ENCODE measurements at regions not wholly inside any gene's neighbourhood (a gene's known extent, or its start where the extent isn't known, plus 50 kb on each side); places are given as distances from the start of the nearest gene placed in this dataset.

- no peak for DNase-seq (ENCODE audit: low spot score)
These were observed 324.1 kb upstream of the EMCN start for GRCh38 chr4:100841911-100842310.

- no peak for DNase-seq (ENCODE audit: low spot score)
These were observed 321.9 kb upstream of the EMCN start for GRCh38 chr4:100839712-100840111.

GRCh38 chr4:100838286-100838685 is 320.5 kb upstream of the EMCN start:
- no peak for DNase-seq (ENCODE audit: low spot score)

GRCh38 chr4:100836929-100837328 is 319.1 kb upstream of the EMCN start:
- peak; percentile 29 for DNase-seq (ENCODE audit: low spot score)

GRCh38 chr4:100834616-100835015 is 316.8 kb upstream of the EMCN start:
- DNase-seq (ENCODE audit: low spot score): no peak

- no peak for DNase-seq (ENCODE audit: low spot score)
These were observed 316.1 kb upstream of the EMCN start for GRCh38 chr4:100833906-100834305.

- DNase-seq (ENCODE audit: low spot score): no peak
These were observed 311.3 kb upstream of the EMCN start for GRCh38 chr4:100828986-100829685.

- no peak for DNase-seq (ENCODE audit: low spot score)
These were observed 310.5 kb upstream of the EMCN start for GRCh38 chr4:100828364-100828763.

GRCh38 chr4:100827756-100828155 is 309.9 kb upstream of the EMCN start:
- DNase-seq (ENCODE audit: low spot score): no peak

- no peak for DNase-seq (ENCODE audit: low spot score)
These were observed 309.2 kb upstream of the EMCN start for GRCh38 chr4:100826808-100827548.

- no peak for DNase-seq (ENCODE audit: low spot score)
These were observed 308.2 kb upstream of the EMCN start for GRCh38 chr4:100826067-100826466.

- DNase-seq (ENCODE audit: low spot score): no peak
These were observed 306.1 kb upstream of the EMCN start for GRCh38 chr4:100823993-100824323.

GRCh38 chr4:100823066-100823992 is 305.5 kb upstream of the EMCN start:
- DNase-seq (ENCODE audit: low spot score): no peak

- DNase-seq (ENCODE audit: low spot score): no peak
These were observed 302.4 kb upstream of the EMCN start for GRCh38 chr4:100820249-100820648.

GRCh38 chr4:100819505-100819904 is 301.7 kb upstream of the EMCN start:
- no peak for DNase-seq (ENCODE audit: low spot score)

GRCh38 chr4:100816436-100817045 is 298.7 kb upstream of the EMCN start:
- no peak for DNase-seq (ENCODE audit: low spot score)

GRCh38 chr4:100811046-100811445 is 293.2 kb upstream of the EMCN start:
- DNase-seq (ENCODE audit: low spot score): peak; percentile 12

- DNase-seq (ENCODE audit: low spot score): no peak
These were observed 291.7 kb upstream of the EMCN start for GRCh38 chr4:100809506-100809905.

- DNase-seq (ENCODE audit: low spot score): no peak
These were observed 289.2 kb upstream of the EMCN start for GRCh38 chr4:100806988-100807387.

GRCh38 chr4:100805538-100805937 is 287.7 kb upstream of the EMCN start:
- no peak for DNase-seq (ENCODE audit: low spot score)

- DNase-seq (ENCODE audit: low spot score): no peak
These were observed 286.9 kb upstream of the EMCN start for GRCh38 chr4:100804576-100805360.
